ENCODE measurements at regions not wholly inside any gene's neighbourhood (a gene's known extent, or its start where the extent isn't known, plus 50 kb on each side); places are given as distances from the start of the nearest gene placed in this dataset.
A peak's percentile ranks its signal among the peaks of the same experiment; 100 is the strongest.

GRCh38 chr2:207464007-207464406, 65.8 kb upstream of the CREB1 start:
- Histone ChIP-seq H3K9me3 (replicated peaks; ENCODE audit: control insufficient read depth, low read depth, low read length) (no peaks in the 10 kb centered on the region), H3K4me1 (ENCODE audit: control insufficient read depth, insufficient read depth, low read length) (no peaks in the 10 kb centered on the region), H3K27ac (ENCODE audit: low read length) (no peak overlapping the region), H3K4me3 (ENCODE audit: low read length) (no peak overlapping the region), H3K27me3 (ENCODE audit: control insufficient read depth, insufficient read depth, low read length) (no peaks in the 10 kb centered on the region), H3K36me3 (ENCODE audit: control insufficient read depth, insufficient read depth, low read length) (no peaks in the 10 kb centered on the region)
- no peak for DNase-seq
- 96% methylated on average over 4 of the region's 10 CpGs for WGBS (ENCODE audit: insufficient coverage)

GRCh38 chr2:207465894-207466293, 63.9 kb upstream of the CREB1 start:
- no peaks in the 10 kb centered on the region for H3K4me1 ChIP-seq (ENCODE audit: control insufficient read depth, insufficient read depth, low read length)
- H3K27me3 ChIP-seq (ENCODE audit: control insufficient read depth, insufficient read depth, low read length) = no peaks in the 10 kb centered on the region
- H3K27ac ChIP-seq (ENCODE audit: low read length) = no peak overlapping the region
- no peaks in the 10 kb centered on the region for H3K9me3 ChIP-seq (replicated peaks; ENCODE audit: control insufficient read depth, low read depth, low read length)
- no peaks in the 10 kb centered on the region for H3K36me3 ChIP-seq (ENCODE audit: control insufficient read depth, insufficient read depth, low read length)
- WGBS (ENCODE audit: insufficient coverage) = 100% methylated on average over 1 of the region's 1 CpG
- DNase-seq = no peak
- no peak overlapping the region for H3K4me3 ChIP-seq (ENCODE audit: low read length)

GRCh38 chr2:207467716-207468347, 61.9 kb upstream of the CREB1 start:
- DNase-seq = no peak
- no peak overlapping the region for H3K27ac ChIP-seq (ENCODE audit: low read length)

DNA sequence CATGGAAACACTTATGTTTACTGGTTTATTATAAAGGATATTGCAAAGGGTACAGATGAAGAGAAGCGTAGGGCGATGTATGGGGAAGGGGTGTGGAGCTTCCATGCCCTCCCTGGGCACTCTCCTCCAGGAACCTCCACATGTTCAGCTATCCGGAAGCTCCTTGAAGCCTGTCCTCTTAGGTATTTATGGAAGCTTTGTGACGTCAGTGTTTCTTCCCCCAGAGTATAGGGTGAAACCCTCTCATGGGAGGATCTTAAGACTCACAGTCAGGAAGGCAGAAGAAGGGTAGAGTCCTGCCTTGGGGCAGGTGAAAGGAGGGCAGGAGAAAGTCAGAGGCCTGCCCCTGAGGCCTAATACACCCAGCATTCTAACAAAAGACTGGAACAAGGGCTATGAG, 61.3 kb upstream of the CREB1 start:
- no peak overlapping the region for H3K27ac ChIP-seq (ENCODE audit: low read length)
- H3K36me3 ChIP-seq (ENCODE audit: control insufficient read depth, insufficient read depth, low read length) = no peaks in the 10 kb centered on the region
- no peak overlapping the region for H3K4me3 ChIP-seq (ENCODE audit: low read length)
- H3K4me1 ChIP-seq (ENCODE audit: control insufficient read depth, insufficient read depth, low read length) = peaks cover 3% of the 10 kb centered on the region
- H3K27me3 ChIP-seq (ENCODE audit: control insufficient read depth, insufficient read depth, low read length) = no peaks in the 10 kb centered on the region
- DNase-seq = no peak
- no peaks in the 10 kb centered on the region for H3K9me3 ChIP-seq (replicated peaks; ENCODE audit: control insufficient read depth, low read depth, low read length)
- no CpG with 5 or more reads among the region's 4 CpGs for WGBS (ENCODE audit: insufficient coverage)

More at GRCh38 chr2:207467716-207468347, 61.9 kb upstream of the CREB1 start:
- H3K36me3 ChIP-seq (ENCODE audit: control insufficient read depth, insufficient read depth, low read length) = no peaks in the 10 kb centered on the region
- H3K4me1 ChIP-seq (ENCODE audit: control insufficient read depth, insufficient read depth, low read length) = no peaks in the 10 kb centered on the region
- H3K4me3 ChIP-seq (ENCODE audit: low read length) = no peak overlapping the region
- H3K9me3 ChIP-seq (replicated peaks; ENCODE audit: control insufficient read depth, low read depth, low read length) = no peaks in the 10 kb centered on the region
- no peaks in the 10 kb centered on the region for H3K27me3 ChIP-seq (ENCODE audit: control insufficient read depth, insufficient read depth, low read length)
- WGBS (ENCODE audit: insufficient coverage) = no CpG with 5 or more reads among the region's 6 CpGs

GRCh38 chr2:207469451-207469850, 60.3 kb upstream of the CREB1 start:
- no peaks in the 10 kb centered on the region for H3K36me3 ChIP-seq (ENCODE audit: control insufficient read depth, insufficient read depth, low read length)
- H3K4me1 ChIP-seq (ENCODE audit: control insufficient read depth, insufficient read depth, low read length) = peaks cover 5% of the 10 kb centered on the region
- DNase-seq = no peak
- H3K27ac ChIP-seq (ENCODE audit: low read length) = no peak overlapping the region
- no peaks in the 10 kb centered on the region for H3K9me3 ChIP-seq (replicated peaks; ENCODE audit: control insufficient read depth, low read depth, low read length)
- WGBS (ENCODE audit: insufficient coverage) = no CpG with 5 or more reads among the region's 6 CpGs
- H3K4me3 ChIP-seq (ENCODE audit: low read length) = no peak overlapping the region
- H3K27me3 ChIP-seq (ENCODE audit: control insufficient read depth, insufficient read depth, low read length) = no peaks in the 10 kb centered on the region

DNA sequence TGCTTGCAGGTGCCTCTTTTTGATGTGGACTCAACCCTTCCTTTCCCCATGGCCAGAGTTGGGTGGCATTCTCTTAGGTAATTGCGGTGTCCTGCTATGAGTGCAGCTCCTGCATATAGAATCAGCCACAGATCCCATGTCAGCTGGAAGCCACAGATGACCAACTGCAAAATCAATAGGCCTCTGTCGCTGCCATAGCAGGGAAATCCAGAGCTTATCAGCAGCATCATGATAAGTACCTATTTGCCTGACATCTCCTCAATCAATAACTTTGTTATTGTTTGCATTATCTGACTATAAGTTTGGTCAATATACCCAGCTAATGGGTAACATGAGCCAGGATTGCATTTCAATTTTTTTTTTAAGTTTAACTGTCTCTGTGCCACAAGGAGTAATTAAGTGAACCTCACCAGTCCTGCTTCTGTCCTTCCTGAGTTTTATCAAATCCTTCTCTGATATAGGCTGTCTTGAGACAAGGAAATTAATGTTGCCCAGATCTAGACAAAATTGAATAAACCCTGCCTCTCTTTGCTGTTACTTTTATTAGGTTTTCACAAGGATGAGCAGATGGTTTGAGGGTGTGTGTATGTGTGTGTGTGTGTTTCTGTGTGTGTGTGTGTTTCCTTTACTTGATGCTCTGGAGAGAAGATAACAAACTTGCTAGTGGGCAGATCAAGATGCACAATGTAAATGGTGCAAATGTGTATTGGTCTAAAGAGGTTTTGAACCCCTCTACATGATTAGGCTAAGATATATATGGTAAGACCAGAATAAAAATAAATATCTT, 59.6 kb upstream of the CREB1 start:
- peaks cover 5% of the 10 kb centered on the region for H3K4me1 ChIP-seq (ENCODE audit: control insufficient read depth, insufficient read depth, low read length)
- no peaks in the 10 kb centered on the region for H3K27me3 ChIP-seq (ENCODE audit: control insufficient read depth, insufficient read depth, low read length)
- no peaks in the 10 kb centered on the region for H3K36me3 ChIP-seq (ENCODE audit: control insufficient read depth, insufficient read depth, low read length)
- WGBS (ENCODE audit: insufficient coverage) = 100% methylated on average over 1 of the region's 2 CpGs
- no peaks in the 10 kb centered on the region for H3K9me3 ChIP-seq (replicated peaks; ENCODE audit: control insufficient read depth, low read depth, low read length)
- no peak for DNase-seq
- no peak overlapping the region for H3K27ac ChIP-seq (ENCODE audit: low read length)
- H3K4me3 ChIP-seq (ENCODE audit: low read length) = no peak overlapping the region

- Histone ChIP-seq H3K27me3 (ENCODE audit: control insufficient read depth, insufficient read depth, low read length) (no peaks in the 10 kb centered on the region), H3K27ac (ENCODE audit: low read length) (no peak overlapping the region), H3K4me3 (ENCODE audit: low read length) (no peak overlapping the region), H3K36me3 (ENCODE audit: control insufficient read depth, insufficient read depth, low read length) (no peaks in the 10 kb centered on the region), H3K9me3 (replicated peaks; ENCODE audit: control insufficient read depth, low read depth, low read length) (no peaks in the 10 kb centered on the region), H3K4me1 (ENCODE audit: control insufficient read depth, insufficient read depth, low read length) (peaks cover 5% of the 10 kb centered on the region)
- no peak for DNase-seq
- WGBS (ENCODE audit: insufficient coverage) = 49% methylated on average over 3 of the region's 4 CpGs
These were observed 58.5 kb upstream of the CREB1 start for GRCh38 chr2:207471261-207471660.

- DNase-seq = no peak
- H3K27ac ChIP-seq (ENCODE audit: low read length) = no peak overlapping the region
- H3K27me3 ChIP-seq (ENCODE audit: control insufficient read depth, insufficient read depth, low read length) = no peaks in the 10 kb centered on the region
- no peaks in the 10 kb centered on the region for H3K9me3 ChIP-seq (replicated peaks; ENCODE audit: control insufficient read depth, low read depth, low read length)
- H3K4me1 ChIP-seq (ENCODE audit: control insufficient read depth, insufficient read depth, low read length) = peaks cover 5% of the 10 kb centered on the region
- WGBS (ENCODE audit: insufficient coverage) = 20% methylated on average over 5 of the region's 11 CpGs
- H3K4me3 ChIP-seq (ENCODE audit: low read length) = no peak overlapping the region
- no peaks in the 10 kb centered on the region for H3K36me3 ChIP-seq (ENCODE audit: control insufficient read depth, insufficient read depth, low read length)
These were observed 57.3 kb upstream of the CREB1 start for GRCh38 chr2:207472343-207473048.

DNA sequence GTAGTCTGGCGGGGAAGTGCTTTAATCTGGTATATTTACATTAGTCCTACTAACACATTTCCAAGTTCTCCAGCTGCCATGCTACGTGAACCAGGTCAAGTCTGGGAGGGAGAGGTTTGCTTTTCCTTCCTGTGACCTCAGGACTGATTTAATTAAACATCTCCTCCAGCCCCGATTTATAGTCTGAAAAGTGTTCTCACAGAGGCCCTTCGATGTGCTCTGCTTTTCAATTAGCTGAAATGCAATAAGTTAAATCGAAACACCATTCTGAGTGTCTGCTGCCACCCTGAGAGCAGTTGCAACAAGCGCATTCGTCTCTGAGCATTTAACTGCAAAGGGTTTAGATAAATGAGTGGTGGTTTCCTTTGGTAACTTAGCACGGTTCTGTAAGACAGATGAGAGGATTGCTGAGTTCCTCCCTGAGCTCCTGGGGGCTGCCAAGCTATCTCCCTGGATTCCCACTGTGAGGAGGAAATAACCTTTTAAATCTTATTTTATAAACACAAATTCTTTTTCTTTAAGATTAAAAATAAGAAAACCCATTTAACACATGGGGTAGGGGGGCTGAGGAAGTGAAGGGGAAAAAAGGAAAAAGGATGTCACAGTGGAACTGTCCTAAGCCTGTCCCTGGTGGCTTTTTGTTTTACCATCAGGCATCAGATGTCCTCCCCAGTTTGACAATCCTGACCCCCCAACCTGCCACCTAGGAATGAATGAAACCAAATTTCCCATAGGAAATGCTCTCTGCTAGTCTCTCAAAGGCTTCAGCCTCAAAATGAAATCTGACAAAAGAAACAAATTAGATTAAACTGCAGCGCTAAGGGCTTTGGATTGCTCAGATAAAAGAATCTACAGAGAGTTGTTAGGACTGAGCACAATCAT, 56.5 kb upstream of the CREB1 start:
- Histone ChIP-seq H3K27me3 (ENCODE audit: control insufficient read depth, insufficient read depth, low read length) (no peaks in the 10 kb centered on the region), H3K36me3 (ENCODE audit: control insufficient read depth, insufficient read depth, low read length) (no peaks in the 10 kb centered on the region), H3K9me3 (replicated peaks; ENCODE audit: control insufficient read depth, low read depth, low read length) (no peaks in the 10 kb centered on the region), H3K27ac (ENCODE audit: low read length) (no peak overlapping the region), H3K4me1 (ENCODE audit: control insufficient read depth, insufficient read depth, low read length) (peaks cover 5% of the 10 kb centered on the region), H3K4me3 (ENCODE audit: low read length) (no peak overlapping the region)
- peak; percentile 84 for DNase-seq
- 0% methylated on average over 2 of the region's 9 CpGs for WGBS (ENCODE audit: insufficient coverage)

DNA sequence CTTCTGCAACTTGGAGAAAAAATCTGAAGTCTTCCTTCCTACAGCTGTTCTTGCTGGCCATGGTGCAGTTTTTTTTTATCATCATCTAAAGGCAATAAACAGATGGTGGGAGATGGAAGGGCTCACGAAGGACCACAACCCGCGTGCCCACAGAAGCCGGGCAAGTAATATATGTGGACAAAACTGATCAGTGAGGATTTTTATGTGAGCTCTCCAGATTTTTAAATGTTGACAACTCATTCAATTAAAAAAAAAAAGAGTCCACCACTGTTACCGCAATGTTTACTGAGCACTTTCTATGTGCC, 55.9 kb upstream of the CREB1 start:
- H3K4me3 ChIP-seq (ENCODE audit: low read length) = no peak overlapping the region
- H3K27ac ChIP-seq (ENCODE audit: low read length) = no peak overlapping the region
- H3K27me3 ChIP-seq (ENCODE audit: control insufficient read depth, insufficient read depth, low read length) = no peaks in the 10 kb centered on the region
- H3K36me3 ChIP-seq (ENCODE audit: control insufficient read depth, insufficient read depth, low read length) = no peaks in the 10 kb centered on the region
- peak; percentile 50 for DNase-seq
- no CpG with 5 or more reads among the region's 5 CpGs for WGBS (ENCODE audit: insufficient coverage)
- H3K4me1 ChIP-seq (ENCODE audit: control insufficient read depth, insufficient read depth, low read length) = peaks cover 5% of the 10 kb centered on the region
- H3K9me3 ChIP-seq (replicated peaks; ENCODE audit: control insufficient read depth, low read depth, low read length) = no peaks in the 10 kb centered on the region

Measured in muscle of leg (tissue), 3 donors.